ENCODE measurements at regions not wholly inside any gene's neighbourhood (a gene's known extent, or its start where the extent isn't known, plus 50 kb on each side); places are given as distances from the start of the nearest gene placed in this dataset.

DNA sequence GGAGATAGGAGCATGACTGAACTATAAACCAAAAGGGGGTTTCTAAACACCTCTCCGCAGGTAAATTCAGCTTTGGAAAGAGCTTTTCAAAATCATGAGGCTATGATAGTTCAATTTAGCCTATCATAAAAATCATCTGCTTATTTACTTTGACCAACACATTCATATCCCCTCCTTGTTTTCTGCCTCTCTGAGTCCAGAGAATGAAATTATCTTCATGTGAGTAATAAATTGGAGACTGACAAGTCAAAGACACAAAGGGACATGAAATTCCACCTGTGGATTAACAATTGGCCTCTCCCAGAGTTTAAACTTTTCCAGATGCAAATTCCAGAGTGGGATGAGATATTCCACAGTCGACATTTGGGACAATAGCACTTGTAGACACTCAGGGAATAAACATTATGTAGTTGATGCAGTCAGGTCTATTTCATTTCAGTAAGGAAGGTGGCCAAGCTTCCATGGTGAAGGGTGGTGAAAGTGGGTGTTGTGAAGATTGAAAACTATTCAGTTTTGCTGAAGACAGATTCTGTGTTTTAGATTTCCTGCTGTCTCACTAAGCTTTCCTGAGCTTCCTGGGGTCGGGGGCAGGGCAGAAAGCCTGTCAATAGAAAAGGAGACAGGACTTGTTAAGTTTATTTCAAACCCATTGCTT lies 84.7 kb downstream of the CDC42EP3 start:
- POLR2A ChIA-PET (ENCODE audit: unreplicated experiment), result interaction anchor here (0.6 kb wide), 1 partner anchor 215 kb away, joined by 4 read pairs; no protein-coding TSS in a partner anchor
- TF ChIP-seq EZH2 (IDR thresholded peaks at IDR 0.05; ENCODE audit: low read depth), result no peak
- TF ChIP-seq, protein P1, sequence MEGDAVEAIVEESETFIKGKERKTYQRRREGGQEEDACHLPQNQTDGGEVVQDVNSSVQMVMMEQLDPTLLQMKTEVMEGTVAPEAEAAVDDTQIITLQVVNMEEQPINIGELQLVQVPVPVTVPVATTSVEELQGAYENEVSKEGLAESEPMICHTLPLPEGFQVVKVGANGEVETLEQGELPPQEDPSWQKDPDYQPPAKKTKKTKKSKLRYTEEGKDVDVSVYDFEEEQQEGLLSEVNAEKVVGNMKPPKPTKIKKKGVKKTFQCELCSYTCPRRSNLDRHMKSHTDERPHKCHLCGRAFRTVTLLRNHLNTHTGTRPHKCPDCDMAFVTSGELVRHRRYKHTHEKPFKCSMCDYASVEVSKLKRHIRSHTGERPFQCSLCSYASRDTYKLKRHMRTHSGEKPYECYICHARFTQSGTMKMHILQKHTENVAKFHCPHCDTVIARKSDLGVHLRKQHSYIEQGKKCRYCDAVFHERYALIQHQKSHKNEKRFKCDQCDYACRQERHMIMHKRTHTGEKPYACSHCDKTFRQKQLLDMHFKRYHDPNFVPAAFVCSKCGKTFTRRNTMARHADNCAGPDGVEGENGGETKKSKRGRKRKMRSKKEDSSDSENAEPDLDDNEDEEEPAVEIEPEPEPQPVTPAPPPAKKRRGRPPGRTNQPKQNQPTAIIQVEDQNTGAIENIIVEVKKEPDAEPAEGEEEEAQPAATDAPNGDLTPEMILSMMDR (conservative IDR thresholded peaks at IDR 0.05), result no peak
- no peaks in the 10 kb centered on the region for H3K9me2 ChIP-seq (ENCODE audit: insufficient read depth)
- no TSS peak for BruUV-seq (replicated peaks)
- H3K4me1 ChIP-seq (replicated peaks; ENCODE audit: insufficient read depth), result peaks cover 82% of the 10 kb centered on the region
- peak overlapping the region; percentile 56 for H2AFZ ChIP-seq
- CTCF ChIA-PET, result interaction anchor here (0.6 to 1.2 kb wide), 2 partner anchors 86 to 172 kb away, joined by 3 to 9 read pairs; no protein-coding TSS in a partner anchor
- H3K9me3 ChIP-seq (ENCODE audit: insufficient read depth, low read depth), result peaks cover 2% of the 10 kb centered on the region; the same call in 1 of the 2 replicates
- peaks cover 65% of the 10 kb centered on the region for H3F3A ChIP-seq (ENCODE audit: insufficient read depth, low read depth)
- peak in 1 of 2 experiments; percentile 78 for DNase-seq
- peak overlapping the region; percentile 12; the same call in 1 of the 2 replicates for H3K4me3 ChIP-seq
- no peaks in the 10 kb centered on the region for H4K20me1 ChIP-seq (ENCODE audit: insufficient read depth)
- H3K36me3 ChIP-seq (ENCODE audit: low read depth), result no peaks in the 10 kb centered on the region
- H3K27ac ChIP-seq, result peak overlapping the region; percentile 94
- no peaks in the 10 kb centered on the region for H3K79me2 ChIP-seq (ENCODE audit: low read depth)
- intact Hi-C loops (cut with micrococcal nuclease; ENCODE audit: unreplicated experiment), result loop anchor here (2.0 to 10.0 kb wide), 5 partner anchors 26 to 191 kb away; partner anchors contain the start of gene CDC42EP3
- H3K27me3 ChIP-seq (ENCODE audit: insufficient read depth, low read depth), result no peaks in the 10 kb centered on the region
- H3K4me2 ChIP-seq, result peak overlapping the region; percentile 79

DNA sequence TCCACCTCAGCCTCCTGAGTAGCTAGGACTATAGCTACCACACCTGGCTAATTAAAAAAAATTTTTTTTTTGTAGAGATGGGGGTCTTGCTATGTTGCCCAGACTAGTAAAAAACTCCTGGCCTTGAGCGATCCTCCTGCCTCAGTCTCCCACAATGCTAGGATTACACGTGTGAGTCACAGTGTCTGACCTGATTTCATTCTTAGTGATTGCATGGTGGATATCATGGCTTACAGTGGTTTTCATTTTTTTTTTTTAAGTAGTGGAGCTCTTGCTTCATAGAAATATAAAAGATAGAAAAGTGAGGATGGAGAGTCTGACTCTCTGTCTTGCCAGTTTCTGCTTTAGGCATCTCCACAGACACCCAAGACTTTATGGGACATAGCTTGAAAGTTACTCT lies 83.6 kb downstream of the CDC42EP3 start:
- ChIA-PET CTCF (interaction anchor here (0.6 to 1.2 kb wide), 2 partner anchors 173 to 176 kb away, joined by 3 to 11 read pairs; no protein-coding TSS in a partner anchor), POLR2A (ENCODE audit: unreplicated experiment) (interaction anchor here (0.6 kb wide), 1 partner anchor 214 kb away, joined by 4 read pairs; no protein-coding TSS in a partner anchor)
- Histone ChIP-seq H3K27me3 (ENCODE audit: insufficient read depth, low read depth) (no peaks in the 10 kb centered on the region), H3K4me1 (replicated peaks; ENCODE audit: insufficient read depth) (peaks cover 82% of the 10 kb centered on the region), H3K79me2 (ENCODE audit: low read depth) (no peaks in the 10 kb centered on the region), H2AFZ (no peak overlapping the region), H3K27ac (peak overlapping the region; percentile 94), H4K20me1 (ENCODE audit: insufficient read depth) (no peaks in the 10 kb centered on the region), H3K4me3 (peak overlapping the region; percentile 12; the same call in 1 of the 2 replicates), H3F3A (ENCODE audit: insufficient read depth, low read depth) (peaks cover 65% of the 10 kb centered on the region), H3K9me2 (ENCODE audit: insufficient read depth) (no peaks in the 10 kb centered on the region), H3K36me3 (ENCODE audit: low read depth) (no peaks in the 10 kb centered on the region), H3K4me2 (peak overlapping the region; percentile 79), H3K9me3 (ENCODE audit: insufficient read depth, low read depth) (0 out of 2 replicates have a peak, but pooled peaks cover 2% of the 10 kb centered on the region)
- no TSS peak for BruUV-seq (replicated peaks)
- DNase-seq, result no peak
- no peak for TF ChIP-seq EZH2 (IDR thresholded peaks at IDR 0.05; ENCODE audit: low read depth)
- TF ChIP-seq, protein P1 (conservative IDR thresholded peaks at IDR 0.05), result no peak
- intact Hi-C loops (cut with micrococcal nuclease; ENCODE audit: unreplicated experiment), result loop anchor here (2.0 to 10.0 kb wide), 5 partner anchors 27 to 189 kb away; partner anchors contain the start of gene CDC42EP3

DNA sequence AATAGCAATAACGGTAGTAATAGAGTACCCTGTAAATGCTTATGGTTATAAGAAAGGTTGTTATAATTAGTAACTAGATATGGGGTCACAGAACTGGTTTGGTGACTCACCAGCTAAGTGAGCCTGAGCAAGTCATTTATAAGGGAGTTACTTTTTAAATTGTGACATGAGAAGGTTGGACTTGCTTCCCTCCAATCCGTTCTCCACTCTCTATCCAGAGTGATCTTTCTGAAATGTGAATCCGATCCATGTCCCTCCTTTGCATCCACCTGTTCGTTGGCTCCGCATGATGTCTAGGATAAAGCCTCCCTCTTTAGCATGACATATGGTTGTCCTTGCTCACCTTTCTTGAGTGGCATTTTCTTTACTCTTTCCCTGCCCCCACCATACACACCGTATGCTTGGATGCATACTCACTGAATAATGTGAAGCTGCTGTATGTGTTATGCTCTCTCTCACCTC lies 83.1 kb downstream of the CDC42EP3 start:
- no peak for TF ChIP-seq EZH2 (IDR thresholded peaks at IDR 0.05; ENCODE audit: low read depth)
- TF ChIP-seq, protein P1 (conservative IDR thresholded peaks at IDR 0.05), result no peak
- no peaks in the 10 kb centered on the region for H4K20me1 ChIP-seq (ENCODE audit: insufficient read depth)
- intact Hi-C loops (cut with micrococcal nuclease; ENCODE audit: unreplicated experiment), result loop anchor here (5.0 to 10.0 kb wide), 4 partner anchors 64 to 189 kb away; partner anchors contain the start of gene CDC42EP3
- no TSS peak for BruUV-seq (replicated peaks)
- peak overlapping the region; percentile 79 for H3K4me2 ChIP-seq
- H3K36me3 ChIP-seq (ENCODE audit: low read depth), result no peaks in the 10 kb centered on the region
- H3K4me3 ChIP-seq, result peak overlapping the region; percentile 25; the same call in 1 of the 2 replicates
- H3F3A ChIP-seq (ENCODE audit: insufficient read depth, low read depth), result peaks cover 65% of the 10 kb centered on the region
- peak; percentile 38 to 94 for DNase-seq
- H2AFZ ChIP-seq, result no peak overlapping the region; the same call in 1 of the 2 replicates
- H3K27me3 ChIP-seq (ENCODE audit: insufficient read depth, low read depth), result no peaks in the 10 kb centered on the region
- H3K9me3 ChIP-seq (ENCODE audit: insufficient read depth, low read depth), result 0 out of 2 replicates have a peak, but pooled peaks cover 2% of the 10 kb centered on the region
- peak overlapping the region; percentile 94 for H3K27ac ChIP-seq
- peaks cover 76% of the 10 kb centered on the region for H3K4me1 ChIP-seq (replicated peaks; ENCODE audit: insufficient read depth)
- ChIA-PET POLR2A (ENCODE audit: unreplicated experiment) (no interaction called here), CTCF (interaction anchor here (0.6 kb wide), 1 partner anchor 175 kb away, joined by 11 read pairs; no protein-coding TSS in a partner anchor)
- no peaks in the 10 kb centered on the region for H3K9me2 ChIP-seq (ENCODE audit: insufficient read depth)
- no peaks in the 10 kb centered on the region for H3K79me2 ChIP-seq (ENCODE audit: low read depth)
